GM19468 (cell line): ENCODE measurements at regions not wholly inside any gene's neighbourhood (a gene's known extent, or its start where the extent isn't known, plus 50 kb on each side); places are given as distances from the start of the nearest gene placed in this dataset.
"Not testable (repeated sequence)": the region's sequence is repeated elsewhere in the genome, so short reads cannot be mapped to it uniquely, and the experiment has no call there.

Source experiments
- ATAC-seq: cut with Tn5 transposase; IDR thresholded peaks from one replicate; pipeline ENCODE4 v1.9.1; 2021; ENCODE audit warnings: mild to moderate bottlenecking, moderate library complexity, moderate number of reproducible peaks; ENCODE audit not compliant: unreplicated experiment; ENCODE audit errors: extremely low read depth

DNA sequence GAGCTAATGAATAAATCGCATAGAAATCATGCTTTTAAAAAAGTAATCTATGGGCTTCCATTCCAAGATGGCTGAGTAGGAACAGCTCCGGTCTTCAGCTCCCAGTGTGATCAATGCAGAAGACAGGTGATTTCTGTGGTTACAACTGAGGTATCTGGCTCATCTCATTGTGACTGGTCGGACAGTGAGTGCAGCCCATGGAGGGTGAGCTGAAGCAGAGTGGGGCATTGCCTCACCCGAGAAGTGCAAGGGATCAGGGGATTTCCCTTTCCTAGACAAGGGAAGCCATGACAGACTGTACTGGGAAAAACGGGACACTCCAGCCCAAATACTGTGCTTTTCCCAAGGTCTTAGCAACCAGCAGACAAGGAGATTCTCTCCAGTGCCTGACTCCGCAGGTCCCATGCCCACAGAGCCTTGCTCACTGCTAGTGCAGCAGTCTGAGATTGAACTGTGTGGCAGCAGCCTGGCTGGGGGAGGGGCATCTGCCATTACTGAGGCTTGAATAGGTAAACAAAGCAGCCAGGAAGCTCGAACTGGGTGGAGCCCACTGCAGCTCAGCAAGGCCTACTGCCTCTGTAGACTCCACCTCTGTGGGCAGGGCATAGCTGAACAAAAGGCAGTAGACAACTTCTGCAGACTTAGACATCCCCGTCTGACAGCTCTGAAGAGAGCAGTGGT lies 61.5 kb upstream of the PLAAT1 start:
- ATAC-seq: not testable (repeated sequence)

DNA sequence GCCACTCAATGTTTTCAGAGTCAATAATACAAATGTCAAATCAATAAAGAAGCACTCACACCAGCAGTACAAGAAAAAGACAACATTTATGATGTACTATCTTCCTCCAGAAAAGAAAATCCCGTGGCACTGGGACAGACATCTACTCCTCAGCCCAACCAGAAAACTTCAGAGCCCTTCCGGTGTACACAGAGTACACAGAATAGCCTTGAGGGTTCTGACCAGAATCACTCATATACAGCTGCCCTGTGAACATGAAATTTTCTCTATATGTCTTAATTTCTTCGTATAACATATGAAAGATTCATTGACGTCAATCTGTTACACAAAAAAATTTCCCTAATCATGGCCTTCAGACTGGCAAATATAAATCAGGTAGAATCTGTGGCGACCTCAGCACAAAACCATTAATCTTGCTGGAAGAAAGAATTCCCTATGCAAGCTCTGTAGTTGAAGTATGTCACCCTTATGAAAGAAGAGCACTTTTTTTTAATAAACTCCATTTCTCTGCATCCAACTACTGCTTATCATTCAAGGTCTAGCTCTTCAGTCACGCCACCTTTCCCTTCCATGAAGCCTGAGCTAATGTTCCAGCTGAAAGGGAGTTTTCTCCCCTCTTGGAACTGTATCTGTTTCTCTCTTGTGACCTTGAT lies 53.8 kb upstream of the PLAAT1 start:
- ATAC-seq: no peak

DNA sequence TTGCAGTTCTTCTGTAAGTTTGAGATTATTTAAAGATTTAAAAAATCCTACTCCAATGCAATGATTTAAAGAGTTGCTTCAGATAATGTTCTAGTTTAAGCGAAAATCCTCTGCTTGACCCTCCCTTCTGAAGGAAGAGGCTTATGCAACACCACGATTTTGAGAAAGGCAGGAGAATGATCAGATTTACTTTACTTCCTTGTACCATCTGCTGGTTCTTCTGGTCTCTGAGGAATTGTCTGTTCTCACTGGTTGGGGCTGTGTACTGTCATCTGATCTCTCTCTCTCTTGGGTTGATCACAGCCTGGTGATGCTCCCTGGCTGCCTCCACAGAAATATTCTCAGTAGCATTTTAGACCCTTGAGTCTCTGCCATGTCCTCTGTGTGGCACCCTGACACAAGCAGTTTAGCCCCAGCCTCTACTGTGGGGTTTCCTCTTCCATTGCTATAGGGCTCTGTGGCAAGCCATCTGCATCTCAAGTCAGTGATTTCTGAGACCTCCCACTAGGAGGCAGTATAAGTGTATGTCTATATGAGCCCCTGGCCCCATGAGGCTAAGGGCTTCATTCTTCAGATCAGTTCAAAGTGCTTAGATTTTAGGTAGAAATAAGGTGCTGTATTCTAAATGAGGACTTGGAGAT lies 50.8 kb upstream of the PLAAT1 start:
- peak; percentile 42 for ATAC-seq
